ENCODE measurements at regions not wholly inside any gene's neighbourhood (a gene's known extent, or its start where the extent isn't known, plus 50 kb on each side); places are given as distances from the start of the nearest gene placed in this dataset.

GRCh38 chr20:4511776-4512175, 174.5 kb upstream of the PRNP start:
- no peak for DNase-seq (ENCODE audit: low spot score)
- Histone ChIP-seq H3K27ac (ENCODE audit: low read depth, low read length, poor library complexity, severe bottlenecking) (no peak overlapping the region), H3K4me2 (ENCODE audit: low read length) (no peak overlapping the region), H3K79me2 (ENCODE audit: insufficient read depth, low read depth, low read length) (no peaks in the 10 kb centered on the region), H3K4me3 (ENCODE audit: low read depth, low read length, poor library complexity, severe bottlenecking) (no peak overlapping the region), H3K36me3 (ENCODE audit: insufficient read depth, low read length) (no peaks in the 10 kb centered on the region), H4K20me1 (ENCODE audit: insufficient read depth, low read length) (no peaks in the 10 kb centered on the region), H3K9me3 (ENCODE audit: low read length) (peaks cover 8% of the 10 kb centered on the region; the same call in 1 of the 2 replicates), H2AFZ (ENCODE audit: low read length) (no peak overlapping the region), H3K9me2 (ENCODE audit: insufficient read depth, low read length) (no peaks in the 10 kb centered on the region), H3K4me1 (ENCODE audit: insufficient read depth, low read length, poor library complexity, severe bottlenecking) (no peaks in the 10 kb centered on the region)
- BruUV-seq (replicated peaks): no TSS peak
- ChIA-PET POLR2A (no interaction called here), CTCF (ENCODE audit: unreplicated experiment) (no interaction called here)
- TF ChIP-seq CTCF (conservative IDR thresholded peaks at IDR 0.05; ENCODE audit: low read length) (no peak), EZH2phosphoT487 (IDR thresholded peaks at IDR 0.05; ENCODE audit: borderline replicate concordance, low read depth, low read length) (no peak)
- intact Hi-C loops (cut with micrococcal nuclease; ENCODE audit: unreplicated experiment): no loop called here

GRCh38 chr20:4509825-4510522, 176.3 kb upstream of the PRNP start:
- POLR2A ChIA-PET: interaction anchor here (0.5 to 0.7 kb wide), 2 partner anchors 398 to 780 kb away, joined by 3 to 4 read pairs; no protein-coding TSS in a partner anchor
- BruUV-seq (replicated peaks): no TSS peak
- no peak overlapping the region for H3K4me3 ChIP-seq (ENCODE audit: low read depth, low read length, poor library complexity, severe bottlenecking)
- no peak overlapping the region for H3K4me2 ChIP-seq (ENCODE audit: low read length)
- no peak for DNase-seq (ENCODE audit: low spot score)
- no peak for TF ChIP-seq EZH2phosphoT487 (IDR thresholded peaks at IDR 0.05; ENCODE audit: borderline replicate concordance, low read depth, low read length)
- no peaks in the 10 kb centered on the region for H3K79me2 ChIP-seq (ENCODE audit: insufficient read depth, low read depth, low read length)
- no peaks in the 10 kb centered on the region for H3K9me2 ChIP-seq (ENCODE audit: insufficient read depth, low read length)
- no peaks in the 10 kb centered on the region for H3K36me3 ChIP-seq (ENCODE audit: insufficient read depth, low read length)
- intact Hi-C loops (cut with micrococcal nuclease; ENCODE audit: unreplicated experiment): no loop called here
- H3K27ac ChIP-seq (ENCODE audit: low read depth, low read length, poor library complexity, severe bottlenecking): no peak overlapping the region
- H2AFZ ChIP-seq (ENCODE audit: low read length): no peak overlapping the region
- H4K20me1 ChIP-seq (ENCODE audit: insufficient read depth, low read length): no peaks in the 10 kb centered on the region
- peaks cover 8% of the 10 kb centered on the region; the same call in 1 of the 2 replicates for H3K9me3 ChIP-seq (ENCODE audit: low read length)
- H3K4me1 ChIP-seq (ENCODE audit: insufficient read depth, low read length, poor library complexity, severe bottlenecking): no peaks in the 10 kb centered on the region
- CTCF ChIA-PET (ENCODE audit: unreplicated experiment): no interaction called here

- TF ChIP-seq CTCF (conservative IDR thresholded peaks at IDR 0.05; ENCODE audit: low read length) (no peak), EZH2phosphoT487 (IDR thresholded peaks at IDR 0.05; ENCODE audit: borderline replicate concordance, low read depth, low read length) (no peak)
- POLR2A ChIA-PET: no interaction called here
- Histone ChIP-seq H3K36me3 (ENCODE audit: insufficient read depth, low read length) (no peaks in the 10 kb centered on the region), H3K4me3 (ENCODE audit: low read depth, low read length, poor library complexity, severe bottlenecking) (no peak overlapping the region), H2AFZ (ENCODE audit: low read length) (no peak overlapping the region), H3K9me2 (ENCODE audit: insufficient read depth, low read length) (no peaks in the 10 kb centered on the region), H3K4me1 (ENCODE audit: insufficient read depth, low read length, poor library complexity, severe bottlenecking) (no peaks in the 10 kb centered on the region), H3K79me2 (ENCODE audit: insufficient read depth, low read depth, low read length) (no peaks in the 10 kb centered on the region), H3K27ac (ENCODE audit: low read depth, low read length, poor library complexity, severe bottlenecking) (no peak overlapping the region), H3K9me3 (ENCODE audit: low read length) (peaks cover 8% of the 10 kb centered on the region; the same call in 1 of the 2 replicates), H4K20me1 (ENCODE audit: insufficient read depth, low read length) (no peaks in the 10 kb centered on the region), H3K4me2 (ENCODE audit: low read length) (no peak overlapping the region)
- intact Hi-C loops (cut with micrococcal nuclease; ENCODE audit: unreplicated experiment): no loop called here
- DNase-seq (ENCODE audit: low spot score): no peak
- CTCF ChIA-PET (ENCODE audit: unreplicated experiment): no interaction called here
- BruUV-seq (replicated peaks): no TSS peak
These were observed 177.5 kb upstream of the PRNP start for GRCh38 chr20:4508773-4509172.
